HUES64 (cell line): ENCODE measurements at regions not wholly inside any gene's neighbourhood (a gene's known extent, or its start where the extent isn't known, plus 50 kb on each side); places are given as distances from the start of the nearest gene placed in this dataset.

ENCODE experiments used
- H3K27ac ChIP-seq: 2 replicates; pipeline ENCODE4 v1.7.0; 2013; ENCODE audit warnings: low read depth, low read length, inconsistent platforms
- H3K27me3 ChIP-seq: 2 replicates; pipeline ENCODE4 v1.6.1; 2013; ENCODE audit warnings: mild to moderate bottlenecking, low read length; ENCODE audit not compliant: insufficient read depth
- H3K36me3 ChIP-seq: 2 replicates; pipeline ENCODE4 v1.6.1; 2013; ENCODE audit warnings: mild to moderate bottlenecking, low read length; ENCODE audit not compliant: insufficient read depth
- H3K4me1 ChIP-seq: 2 replicates; pipeline ENCODE4 v1.6.1; 2013; ENCODE audit warnings: mild to moderate bottlenecking, low read length, moderate library complexity; ENCODE audit not compliant: insufficient read depth
- H3K4me3 ChIP-seq: 2 replicates; pipeline ENCODE4 v1.5.1; 2013; ENCODE audit warnings: mild to moderate bottlenecking, low read length, moderate library complexity
- H3K9ac ChIP-seq: 2 replicates; pipeline ENCODE4 v1.6.1; 2013; ENCODE audit warnings: mild to moderate bottlenecking, low read depth, low read length
- H3K9me3 ChIP-seq: 2 replicates; pipeline ENCODE4 v1.6.1; 2013; ENCODE audit warnings: low read depth, low read length; ENCODE audit not compliant: insufficient read depth
- WGBS: fragments of 150-250, 120-280 bp; methylation state at CpG from one replicate; pipeline ENCODE4 v1.1.7; 2013; ENCODE audit warnings: missing lambda C conversion rate; 5-methylcytosine and 5-hydroxymethylcytosine counted together

DNA sequence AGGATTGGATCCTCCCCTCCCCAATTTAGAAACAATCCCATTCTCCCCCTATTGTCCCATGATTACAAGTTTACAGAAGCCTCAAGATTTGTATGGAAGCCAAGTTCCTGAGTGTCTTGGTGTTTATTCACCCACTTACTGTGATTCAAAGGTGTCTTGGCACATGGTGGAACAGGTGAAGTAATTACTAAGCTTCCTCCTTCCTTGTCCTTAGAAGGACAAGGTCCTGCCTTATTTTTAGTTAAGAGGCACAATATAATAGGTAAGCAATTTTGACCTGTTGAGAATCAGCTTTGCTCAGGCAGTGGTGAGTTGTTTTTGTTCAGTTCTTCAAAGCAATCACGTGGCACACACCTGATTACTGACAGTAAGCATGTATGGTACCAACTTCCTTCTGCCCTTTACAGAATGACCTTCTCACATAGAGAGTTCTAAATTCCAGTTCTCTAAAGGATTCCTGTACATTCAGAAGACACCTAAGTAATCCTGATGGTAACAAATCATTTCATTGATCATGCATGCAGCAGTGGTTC, 60.7 kb upstream of the SLC13A1 start:
- no peaks in the 10 kb centered on the region for H3K27me3 ChIP-seq
- H3K9me3 ChIP-seq = peaks cover 3% of the 10 kb centered on the region; the same call in 1 of the 2 replicates
- 92% methylated on average over 1 of the region's 1 CpG for WGBS
- no peak overlapping the region for H3K4me3 ChIP-seq
- no peak overlapping the region; the same call in 1 of the 2 replicates for H3K27ac ChIP-seq
- H3K4me1 ChIP-seq = peaks cover 9% of the 10 kb centered on the region; the same call in 1 of the 2 replicates
- H3K36me3 ChIP-seq = no peaks in the 10 kb centered on the region
- H3K9ac ChIP-seq = no peak overlapping the region

DNA sequence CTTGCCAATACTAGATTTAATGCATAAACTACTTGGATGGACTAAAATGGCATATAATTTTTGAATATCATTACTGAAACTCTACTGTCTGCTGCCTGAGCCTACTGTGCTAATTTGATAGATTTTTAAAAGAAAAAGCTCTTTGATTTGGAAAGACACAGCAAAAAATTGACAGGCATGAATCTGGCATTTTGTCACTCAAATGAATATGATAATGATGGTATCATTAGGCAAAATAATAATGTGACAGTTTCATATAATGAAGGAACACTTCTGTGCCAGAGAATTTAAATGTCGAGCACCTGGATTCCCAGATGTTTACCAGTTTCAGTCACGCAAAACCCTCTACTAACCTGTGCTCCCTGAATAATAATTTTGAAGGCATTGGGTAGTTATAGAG, 60.0 kb upstream of the SLC13A1 start:
- WGBS = 100% methylated on average over 2 of the region's 2 CpGs
- Histone ChIP-seq H3K9me3 (peaks cover 1% of the 10 kb centered on the region; the same call in 1 of the 2 replicates), H3K4me3 (no peak overlapping the region)

More for the DNA sequence above, 60.0 kb upstream of the SLC13A1 start:
- Histone ChIP-seq H3K27ac (no peak overlapping the region), H3K36me3 (no peaks in the 10 kb centered on the region), H3K9ac (no peak overlapping the region), H3K27me3 (no peaks in the 10 kb centered on the region), H3K4me1 (peaks cover 9% of the 10 kb centered on the region; the same call in 1 of the 2 replicates)
